Body of pancreas (tissue), 4 donors: ENCODE measurements at regions not wholly inside any gene's neighbourhood (a gene's known extent, or its start where the extent isn't known, plus 50 kb on each side); places are given as distances from the start of the nearest gene placed in this dataset.

Source experiments
- ATAC-seq: fragments of 150-250 bp; one replicate; pipeline ENCODE4 v1.9.1; 2016
- DNase-seq, 4 donors: peaks; one replicate each; pipeline ENCODE4 v3.0.0-alpha.2; 2019
- H3K27ac ChIP-seq, 4 donors: fragments of 200-600 bp; sonication (generic); 1 replicate in 3 of 4; 2 replicates in 1 of 4; pipeline versions ENCODE4 v1.5.1 to v1.6.1; 2016 to 2019; ENCODE audit warnings: mild to moderate bottlenecking in 1 of 4, mixed read lengths in 1 of 4, moderate library complexity in 1 of 4
- H3K27me3 ChIP-seq, 2 donors: fragments of 200-600 bp; sonication (generic); one replicate each; pipeline ENCODE4 v1.6.0; 2016; ENCODE audit warnings: mild to moderate bottlenecking in 1 of 2
- H3K36me3 ChIP-seq, 2 donors: fragments of 200-600 bp; sonication (generic); replicated peaks in 1 of 2; 2 replicates each; pipeline ENCODE4 v1.5.1; 2016; ENCODE audit warnings: low read depth in 2 of 2; ENCODE audit not compliant: insufficient read depth in 1 of 2
- H3K4me1 ChIP-seq: fragments of 200-600 bp; sonication (generic); one replicate; pipeline ENCODE4 v1.6.0; 2016
- H3K4me3 ChIP-seq, 2 donors: fragments of 200-600 bp; sonication (generic); 1 replicate in 1 of 2; 2 replicates in 1 of 2; pipeline ENCODE4 v1.5.1; 2016 to 2019
- H3K9me3 ChIP-seq, 3 donors: fragments of 200-600 bp; sonication (generic); 1 replicate in 2 of 3; 2 replicates in 1 of 3; pipeline ENCODE4 v1.5.1; 2016
- CTCF ChIP-seq, 7 experiments: fragments of 450-650 bp in 4 of 7; fragments of 200-600 bp in 3 of 7; sonication (generic) in 3 of 7; IDR thresholded peaks; one replicate each; pipeline ENCODE4 v1.5.1; 2016 to 2019; ENCODE audit warnings: antibody characterized with exemption in 7 of 7
- POLR2A ChIP-seq, 3 donors: fragments of 450-650 bp; IDR thresholded peaks; one replicate each; pipeline ENCODE4 v1.6.1; 2016; ENCODE audit warnings: antibody characterized with exemption in 3 of 3, mild to moderate bottlenecking in 2 of 3
- WGBS, 2 donors: methylation state at CpG; one replicate each; pipeline ENCODE4 v1.1.5; 2017; 5-methylcytosine and 5-hydroxymethylcytosine counted together
- intact Hi-C: fragments of 100-400 bp; cut with DNase I; formaldehyde crosslinking; loops from one replicate; pipeline ENCODE4 v1.15.1; 2023

GRCh38 chr7:155377838-155378579, 79.9 kb upstream of the EN2 start:
- Histone ChIP-seq H3K4me3 (no peak overlapping the region), H3K9me3 (no peaks in the 10 kb centered on the region), H3K4me1 (peaks cover 67% of the 10 kb centered on the region), H3K27me3 (peaks cover 9 to 79% of the 10 kb centered on the region in 2 donors), H3K27ac (no peak overlapping the region), H3K36me3 (no peaks in the 10 kb centered on the region)
- no peak for TF ChIP-seq CTCF (IDR thresholded peaks at IDR 0.05)
- no peak for TF ChIP-seq POLR2A (IDR thresholded peaks at IDR 0.05)
- ATAC-seq (peak; percentile 13), DNase-seq (peak in 2 of 4 donors; percentile 32 to 37)
- 2 to 3% methylated on average over 25 to 45 of the region's 45 CpGs for WGBS, 2 donors
- intact Hi-C loops, result no loop called here

- Histone ChIP-seq H3K27me3 (peaks cover 9 to 74% of the 10 kb centered on the region in 2 donors), H3K4me1 (peaks cover 62% of the 10 kb centered on the region), H3K9me3 (no peaks in the 10 kb centered on the region), H3K4me3 (no peak overlapping the region), H3K27ac (no peak overlapping the region), H3K36me3 (no peaks in the 10 kb centered on the region)
- intact Hi-C loops, result no loop called here
- no peak for TF ChIP-seq CTCF (IDR thresholded peaks at IDR 0.05)
- no peak for TF ChIP-seq POLR2A (IDR thresholded peaks at IDR 0.05)
- DNase-seq (no peak), ATAC-seq (no peak)
- WGBS, 2 donors, result 8 to 13% methylated on average over 6 of the region's 6 CpGs
Observed at GRCh38 chr7:155378580-155378934, 79.4 kb upstream of the EN2 start.

GRCh38 chr7:155378959-155379871, 78.7 kb upstream of the EN2 start:
- Histone ChIP-seq H3K27ac (no peak overlapping the region), H3K9me3 (no peaks in the 10 kb centered on the region), H3K27me3 (peaks cover 5 to 69% of the 10 kb centered on the region in 2 donors), H3K4me3 (no peak overlapping the region), H3K36me3 (no peaks in the 10 kb centered on the region), H3K4me1 (peaks cover 55% of the 10 kb centered on the region)
- TF ChIP-seq CTCF (IDR thresholded peaks at IDR 0.05) (no peak), POLR2A (IDR thresholded peaks at IDR 0.05) (no peak)
- intact Hi-C loops, result no loop called here
- 10 to 12% methylated on average over 10 of the region's 10 CpGs for WGBS, 2 donors
- DNase-seq (no peak), ATAC-seq (no peak)

GRCh38 chr7:155380221-155380861, 77.6 kb upstream of the EN2 start:
- ATAC-seq (peak; percentile 90), DNase-seq (peak; percentile 80 to 84 (median 82))
- H3K4me3 ChIP-seq, result no peak overlapping the region
- H3K27me3 ChIP-seq, result peaks cover 4 to 58% of the 10 kb centered on the region in 2 donors
- peaks cover 44% of the 10 kb centered on the region for H3K4me1 ChIP-seq
- 1 to 4% methylated on average over 18 of the region's 18 CpGs for WGBS, 2 donors
- TF ChIP-seq CTCF (IDR thresholded peaks at IDR 0.05), result peak; percentile 61 to 82 (median 78)
- no peak for TF ChIP-seq POLR2A (IDR thresholded peaks at IDR 0.05)
- intact Hi-C loops, result loop anchor here (10.0 kb wide), 1 partner anchor 384 kb away; no protein-coding TSS in a partner anchor
- H3K27ac ChIP-seq, result no peak overlapping the region
- no peaks in the 10 kb centered on the region for H3K36me3 ChIP-seq
- H3K9me3 ChIP-seq, result no peaks in the 10 kb centered on the region
